DND-41 (cell line): ENCODE measurements at regions not wholly inside any gene's neighbourhood (a gene's known extent, or its start where the extent isn't known, plus 50 kb on each side); places are given as distances from the start of the nearest gene placed in this dataset.

Experiments used
- EZH2 ChIP-seq: IDR thresholded peaks from 3 replicates; pipeline ENCODE4 v1.6.1; 2012; ENCODE audit warnings: borderline replicate concordance, low read depth, mild to moderate bottlenecking, moderate library complexity, low read length, inconsistent platforms; ENCODE audit not compliant: severe bottlenecking
- TF ChIP-seq, protein P1 (sequence below): IDR thresholded peaks from 2 replicates; pipeline ENCODE4 v1.5.1; 2012; ENCODE audit warnings: borderline replicate concordance, low read length, moderate library complexity, mild to moderate bottlenecking; ENCODE audit not compliant: poor library complexity, severe bottlenecking; ENCODE audit errors: extremely low read depth

GRCh38 chr3:147509448-147509847 lies 100.3 kb downstream of the ZIC1 start:
- TF ChIP-seq, protein P1, sequence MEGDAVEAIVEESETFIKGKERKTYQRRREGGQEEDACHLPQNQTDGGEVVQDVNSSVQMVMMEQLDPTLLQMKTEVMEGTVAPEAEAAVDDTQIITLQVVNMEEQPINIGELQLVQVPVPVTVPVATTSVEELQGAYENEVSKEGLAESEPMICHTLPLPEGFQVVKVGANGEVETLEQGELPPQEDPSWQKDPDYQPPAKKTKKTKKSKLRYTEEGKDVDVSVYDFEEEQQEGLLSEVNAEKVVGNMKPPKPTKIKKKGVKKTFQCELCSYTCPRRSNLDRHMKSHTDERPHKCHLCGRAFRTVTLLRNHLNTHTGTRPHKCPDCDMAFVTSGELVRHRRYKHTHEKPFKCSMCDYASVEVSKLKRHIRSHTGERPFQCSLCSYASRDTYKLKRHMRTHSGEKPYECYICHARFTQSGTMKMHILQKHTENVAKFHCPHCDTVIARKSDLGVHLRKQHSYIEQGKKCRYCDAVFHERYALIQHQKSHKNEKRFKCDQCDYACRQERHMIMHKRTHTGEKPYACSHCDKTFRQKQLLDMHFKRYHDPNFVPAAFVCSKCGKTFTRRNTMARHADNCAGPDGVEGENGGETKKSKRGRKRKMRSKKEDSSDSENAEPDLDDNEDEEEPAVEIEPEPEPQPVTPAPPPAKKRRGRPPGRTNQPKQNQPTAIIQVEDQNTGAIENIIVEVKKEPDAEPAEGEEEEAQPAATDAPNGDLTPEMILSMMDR: no peak
- no peak for TF ChIP-seq EZH2
